Testis (tissue), 2 donors: ENCODE measurements at regions not wholly inside any gene's neighbourhood (a gene's known extent, or its start where the extent isn't known, plus 50 kb on each side); places are given as distances from the start of the nearest gene placed in this dataset.

Experiments
- DNase-seq: peaks from one replicate; pipeline ENCODE4 v3.0.0-alpha.2; 2019
- H3K27ac ChIP-seq, 2 donors: fragments of 200-600 bp; sonication (generic); one replicate each; pipeline ENCODE4 v1.5.1; 2019
- H3K27me3 ChIP-seq: fragments of 200-600 bp; sonication (generic); one replicate; pipeline ENCODE4 v1.5.1; 2019
- H3K36me3 ChIP-seq: fragments of 200-600 bp; sonication (generic); one replicate; pipeline ENCODE4 v1.5.1; 2017; ENCODE audit warnings: low read depth; ENCODE audit errors: missing control alignments
- H3K4me1 ChIP-seq: fragments of 200-600 bp; sonication (generic); one replicate; pipeline ENCODE4 v1.5.1; 2019
- H3K4me3 ChIP-seq, 2 donors: fragments of 200-600 bp; sonication (generic); one replicate each; pipeline ENCODE4 v1.5.1; 2017 to 2019
- H3K9me3 ChIP-seq: fragments of 200-600 bp; sonication (generic); one replicate; pipeline ENCODE4 v1.5.1; 2017
- CTCF ChIP-seq, 3 experiments: fragments of 450-650 bp in 2 of 3; fragments of 200-600 bp in 1 of 3; sonication (generic) in 1 of 3; IDR thresholded peaks; one replicate each; pipeline ENCODE4 v1.5.1; 2016 to 2019; ENCODE audit warnings: antibody characterized with exemption in 3 of 3, mild to moderate bottlenecking in 2 of 3, moderate library complexity in 1 of 3
- POLR2A ChIP-seq: fragments of 450-650 bp; IDR thresholded peaks from one replicate; pipeline ENCODE4 v1.6.1; 2017; ENCODE audit warnings: antibody characterized with exemption, mild to moderate bottlenecking, moderate library complexity
- WGBS, 2 donors: methylation state at CpG; one replicate each; pipeline ENCODE4 v1.1.5; 2018; 5-methylcytosine and 5-hydroxymethylcytosine counted together
- intact Hi-C: fragments of 100-400 bp; cut with DNase I; formaldehyde crosslinking; loops from one replicate; pipeline ENCODE4 v1.15.1; 2023; ENCODE audit warnings: low total_unique reads

- H3K9me3 ChIP-seq = no peaks in the 10 kb centered on the region
- H3K4me3 ChIP-seq = no peak overlapping the region
- intact Hi-C loops = no loop called here
- TF ChIP-seq POLR2A (no peak), CTCF (IDR thresholded peaks at IDR 0.05) (no peak)
- H3K36me3 ChIP-seq = no peaks in the 10 kb centered on the region
- H3K4me1 ChIP-seq = no peaks in the 10 kb centered on the region
- no peak overlapping the region for H3K27ac ChIP-seq
- DNase-seq = no peak
- no peaks in the 10 kb centered on the region for H3K27me3 ChIP-seq
- 61 to 66% methylated on average over 3 of the region's 3 CpGs for WGBS, 2 donors
Measured at GRCh38 chr6:21845018-21845417, 251.5 kb downstream of the SOX4 start.

- H3K27me3 ChIP-seq = no peaks in the 10 kb centered on the region
- H3K9me3 ChIP-seq = no peaks in the 10 kb centered on the region
- DNase-seq = no peak
- intact Hi-C loops = no loop called here
- no peaks in the 10 kb centered on the region for H3K4me1 ChIP-seq
- 82 to 88% methylated on average over 6 of the region's 6 CpGs for WGBS, 2 donors
- H3K4me3 ChIP-seq = no peak overlapping the region
- no peak overlapping the region for H3K27ac ChIP-seq
- TF ChIP-seq CTCF (IDR thresholded peaks at IDR 0.05) = no peak
- no peak for TF ChIP-seq POLR2A
- H3K36me3 ChIP-seq = no peaks in the 10 kb centered on the region
Measured at GRCh38 chr6:21845439-21846140, 252.0 kb downstream of the SOX4 start.

- WGBS, 2 donors = 64 to 71% methylated on average over 12 of the region's 12 CpGs
- no peaks in the 10 kb centered on the region for H3K4me1 ChIP-seq
- H3K9me3 ChIP-seq = no peaks in the 10 kb centered on the region
- DNase-seq = no peak
- intact Hi-C loops = no loop called here
- no peak overlapping the region for H3K27ac ChIP-seq
- no peak for TF ChIP-seq POLR2A
- no peaks in the 10 kb centered on the region for H3K27me3 ChIP-seq
- H3K36me3 ChIP-seq = no peaks in the 10 kb centered on the region
- H3K4me3 ChIP-seq = no peak overlapping the region
Measured at GRCh38 chr6:21846541-21847451, 253.2 kb downstream of the SOX4 start.

- Histone ChIP-seq H3K27me3 (no peaks in the 10 kb centered on the region), H3K9me3 (no peaks in the 10 kb centered on the region), H3K4me3 (no peak overlapping the region), H3K4me1 (no peaks in the 10 kb centered on the region), H3K36me3 (no peaks in the 10 kb centered on the region), H3K27ac (no peak overlapping the region)
- 83 to 89% methylated on average over 5 of the region's 5 CpGs for WGBS, 2 donors
- TF ChIP-seq CTCF (IDR thresholded peaks at IDR 0.05) (no peak), POLR2A (no peak)
- intact Hi-C loops = no loop called here
- DNase-seq = no peak
Measured at GRCh38 chr6:21847711-21848480, 254.3 kb downstream of the SOX4 start.

GRCh38 chr6:21850691-21851090 is 257.1 kb downstream of the SOX4 start:
- DNase-seq = no peak
- TF ChIP-seq CTCF (IDR thresholded peaks at IDR 0.05) (no peak), POLR2A (no peak)
- no peaks in the 10 kb centered on the region for H3K9me3 ChIP-seq
- no peaks in the 10 kb centered on the region for H3K4me1 ChIP-seq
- no peaks in the 10 kb centered on the region for H3K27me3 ChIP-seq
- WGBS, 2 donors = 50 to 55% methylated on average over 1 of the region's 1 CpG
- no peak overlapping the region for H3K4me3 ChIP-seq
- H3K36me3 ChIP-seq = no peaks in the 10 kb centered on the region
- no peak overlapping the region for H3K27ac ChIP-seq
- intact Hi-C loops = no loop called here
